ENCODE measurements at regions not wholly inside any gene's neighbourhood (a gene's known extent, or its start where the extent isn't known, plus 50 kb on each side); places are given as distances from the start of the nearest gene placed in this dataset.

GRCh38 chr16:87101903-87102302 is 215.3 kb downstream of the C16orf95 start:
- Mint-ChIP-seq H3K27ac (no peak overlapping the region), H3K4me1 (ENCODE audit: low read depth) (peaks cover 11% of the 10 kb centered on the region), H3K9me3 (ENCODE audit: low read depth) (no peaks in the 10 kb centered on the region), H3K27me3 (peaks cover 14% of the 10 kb centered on the region), H3K36me3 (ENCODE audit: insufficient read depth) (no peaks in the 10 kb centered on the region), H3K4me3 (ENCODE audit: low read depth) (no peak overlapping the region)
- DNase-seq (ENCODE audit: low spot score, unreplicated experiment), result no peak
- TF ChIP-seq CTCF (IDR thresholded peaks at IDR 0.05; ENCODE audit: unreplicated experiment), result no peak

- peaks cover 12% of the 10 kb centered on the region for H3K27me3 Mint-ChIP-seq
- H3K27ac Mint-ChIP-seq, result no peak overlapping the region
- DNase-seq (ENCODE audit: low spot score, unreplicated experiment), result no peak
- H3K36me3 Mint-ChIP-seq (ENCODE audit: insufficient read depth), result no peaks in the 10 kb centered on the region
- no peaks in the 10 kb centered on the region for H3K9me3 Mint-ChIP-seq (ENCODE audit: low read depth)
- no peaks in the 10 kb centered on the region for H3K4me1 Mint-ChIP-seq (ENCODE audit: low read depth)
- no peak for TF ChIP-seq CTCF (IDR thresholded peaks at IDR 0.05; ENCODE audit: unreplicated experiment)
- H3K4me3 Mint-ChIP-seq (ENCODE audit: low read depth), result no peak overlapping the region
Measured at GRCh38 chr16:87107201-87107600, 210.0 kb downstream of the C16orf95 start.

GRCh38 chr16:87108278-87108677 is 208.9 kb downstream of the C16orf95 start:
- no peaks in the 10 kb centered on the region for H3K4me1 Mint-ChIP-seq (ENCODE audit: low read depth)
- H3K36me3 Mint-ChIP-seq (ENCODE audit: insufficient read depth), result no peaks in the 10 kb centered on the region
- H3K9me3 Mint-ChIP-seq (ENCODE audit: low read depth), result no peaks in the 10 kb centered on the region
- H3K27ac Mint-ChIP-seq, result no peak overlapping the region
- TF ChIP-seq CTCF (IDR thresholded peaks at IDR 0.05; ENCODE audit: unreplicated experiment), result no peak
- H3K4me3 Mint-ChIP-seq (ENCODE audit: low read depth), result no peak overlapping the region
- H3K27me3 Mint-ChIP-seq, result peaks cover 12% of the 10 kb centered on the region
- DNase-seq (ENCODE audit: low spot score, unreplicated experiment), result no peak

- H3K36me3 Mint-ChIP-seq (ENCODE audit: insufficient read depth), result no peaks in the 10 kb centered on the region
- peaks cover 15% of the 10 kb centered on the region for H3K27me3 Mint-ChIP-seq
- no peak overlapping the region for H3K27ac Mint-ChIP-seq
- H3K9me3 Mint-ChIP-seq (ENCODE audit: low read depth), result no peaks in the 10 kb centered on the region
- H3K4me1 Mint-ChIP-seq (ENCODE audit: low read depth), result no peaks in the 10 kb centered on the region
- DNase-seq (ENCODE audit: low spot score, unreplicated experiment), result no peak
- H3K4me3 Mint-ChIP-seq (ENCODE audit: low read depth), result no peak overlapping the region
- TF ChIP-seq CTCF (IDR thresholded peaks at IDR 0.05; ENCODE audit: unreplicated experiment), result no peak
Measured at GRCh38 chr16:87108941-87109340, 208.3 kb downstream of the C16orf95 start.

GRCh38 chr16:87114832-87115231 is 202.4 kb downstream of the C16orf95 start:
- DNase-seq (ENCODE audit: low spot score, unreplicated experiment), result no peak
- TF ChIP-seq CTCF (IDR thresholded peaks at IDR 0.05; ENCODE audit: unreplicated experiment), result no peak
- peaks cover 11% of the 10 kb centered on the region for H3K27me3 Mint-ChIP-seq
- peaks cover 3% of the 10 kb centered on the region for H3K4me1 Mint-ChIP-seq (ENCODE audit: low read depth)
- H3K4me3 Mint-ChIP-seq (ENCODE audit: low read depth), result no peak overlapping the region
- no peaks in the 10 kb centered on the region for H3K9me3 Mint-ChIP-seq (ENCODE audit: low read depth)
- no peaks in the 10 kb centered on the region for H3K36me3 Mint-ChIP-seq (ENCODE audit: insufficient read depth)
- no peak overlapping the region for H3K27ac Mint-ChIP-seq
